ENCODE measurements at regions not wholly inside any gene's neighbourhood (a gene's known extent, or its start where the extent isn't known, plus 50 kb on each side); places are given as distances from the start of the nearest gene placed in this dataset.
"Not testable (repeated sequence)": the region's sequence is repeated elsewhere in the genome, so short reads cannot be mapped to it uniquely, and the experiment has no call there.

GRCh38 chr2:193836424-193837006 lies 1641.8 kb upstream of the TMEFF2 start:
- H3K27ac Mint-ChIP-seq; H3K4me1 Mint-ChIP-seq; H3K36me3 ChIP-seq (ENCODE audit: insufficient read depth, low read length); H3K9me3 ChIP-seq (ENCODE audit: low read length); H3K27ac ChIP-seq (ENCODE audit: low read depth, low read length); H3K4me3 Mint-ChIP-seq; CTCF ChIA-PET; H3K27me3 ChIP-seq (ENCODE audit: insufficient read depth, low read length, poor library complexity, severe bottlenecking); H3K27me3 Mint-ChIP-seq; DNase-seq; H3K4me3 ChIP-seq (ENCODE audit: low read length); H3K36me3 Mint-ChIP-seq; H3K9me3 Mint-ChIP-seq; H3K4me1 ChIP-seq (ENCODE audit: insufficient read depth, low read length); POLR2A ChIA-PET: not testable (repeated sequence)

- H3K27ac ChIP-seq (ENCODE audit: low read depth, low read length); H3K9me3 ChIP-seq (ENCODE audit: low read length); CTCF ChIA-PET; H3K4me1 ChIP-seq (ENCODE audit: insufficient read depth, low read length); H3K36me3 Mint-ChIP-seq; H3K27me3 Mint-ChIP-seq; H3K4me3 ChIP-seq (ENCODE audit: low read length); H3K27me3 ChIP-seq (ENCODE audit: insufficient read depth, low read length, poor library complexity, severe bottlenecking); POLR2A ChIA-PET; H3K36me3 ChIP-seq (ENCODE audit: insufficient read depth, low read length); DNase-seq; H3K9me3 Mint-ChIP-seq; H3K4me3 Mint-ChIP-seq; H3K4me1 Mint-ChIP-seq; H3K27ac Mint-ChIP-seq: not testable (repeated sequence)
These were observed 1639.2 kb upstream of the TMEFF2 start for GRCh38 chr2:193833895-193834294.

DNA sequence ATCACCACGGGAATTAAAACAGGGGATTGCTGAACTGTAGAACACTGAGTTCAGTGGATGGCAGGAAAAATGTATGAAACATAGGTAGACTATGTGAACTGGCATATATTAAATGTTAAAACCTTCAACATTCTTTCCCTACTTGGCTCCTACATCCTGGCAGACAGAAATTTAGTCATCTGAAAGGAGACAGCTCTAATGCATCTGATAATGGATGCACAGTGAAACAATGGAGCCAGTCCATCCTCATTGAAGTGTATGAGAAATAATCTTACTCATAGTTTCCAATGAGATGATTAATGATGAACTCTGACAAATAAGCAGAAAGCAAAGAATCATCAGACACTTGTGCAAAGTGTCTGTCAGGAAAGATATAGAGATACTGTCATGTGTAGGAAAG lies 1629.7 kb upstream of the TMEFF2 start:
- H3K4me1 ChIP-seq (ENCODE audit: insufficient read depth, low read length) = no peaks in the 10 kb centered on the region
- Mint-ChIP-seq H3K36me3 (no peaks in the 10 kb centered on the region), H3K27ac (no peak overlapping the region), H3K27me3 (no peaks in the 10 kb centered on the region), H3K9me3 (peaks cover 0 to 12% (median 0%) of the 10 kb centered on the region in 5 donors), H3K4me1 (no peaks in the 10 kb centered on the region), H3K4me3 (no peak overlapping the region)
- no peak overlapping the region for H3K27ac ChIP-seq (ENCODE audit: low read depth, low read length)
- no peaks in the 10 kb centered on the region for H3K27me3 ChIP-seq (ENCODE audit: insufficient read depth, low read length, poor library complexity, severe bottlenecking)
- ChIA-PET CTCF (no interaction called here), POLR2A (no interaction called here)
- H3K9me3 ChIP-seq (ENCODE audit: low read length) = no peaks in the 10 kb centered on the region
- H3K36me3 ChIP-seq (ENCODE audit: insufficient read depth, low read length) = no peaks in the 10 kb centered on the region
- no peak for DNase-seq
- H3K4me3 ChIP-seq (ENCODE audit: low read length) = no peak overlapping the region

DNA sequence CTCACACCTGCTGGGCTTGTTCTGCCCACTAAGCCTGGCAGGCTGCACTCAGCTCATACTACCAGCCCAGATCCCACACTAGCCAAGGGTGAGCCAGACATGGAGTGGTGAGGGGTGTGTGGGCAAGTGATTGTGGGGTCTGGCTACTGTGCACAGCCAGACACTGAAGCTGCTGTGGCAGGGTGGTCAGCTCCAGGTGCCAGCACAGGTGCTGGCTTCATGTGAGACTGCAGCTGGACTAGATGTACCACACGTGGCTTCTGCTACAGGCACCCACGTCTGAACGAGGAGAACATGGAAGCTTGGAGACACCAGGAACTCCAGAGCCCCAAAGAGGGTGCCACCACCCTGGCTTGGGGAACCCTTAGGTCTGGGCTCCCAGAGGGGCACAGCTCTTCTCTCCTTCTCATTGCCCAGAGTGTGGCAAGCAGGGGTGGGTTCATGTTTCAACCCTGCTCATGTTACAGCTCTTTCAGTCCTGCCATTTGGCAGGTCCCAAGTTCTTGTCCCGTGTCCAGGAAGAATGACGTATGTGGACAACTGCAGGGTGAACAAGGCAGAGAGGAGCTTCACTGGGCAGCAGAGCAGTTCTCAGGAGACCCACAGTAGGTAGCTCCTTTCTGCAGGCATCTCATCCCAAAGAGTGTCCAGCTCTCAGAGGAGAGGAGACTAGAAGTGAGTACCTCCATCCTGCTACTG lies 1624.2 kb upstream of the TMEFF2 start:
- Mint-ChIP-seq H3K27me3 (no peaks in the 10 kb centered on the region), H3K9me3 (peaks cover 0 to 10% (median 0%) of the 10 kb centered on the region in 5 donors)
- CTCF ChIA-PET = no interaction called here

GRCh38 chr2:193816008-193816407 lies 1621.3 kb upstream of the TMEFF2 start:
- DNase-seq = no peak
- Mint-ChIP-seq H3K4me3 (no peak overlapping the region), H3K27ac (no peak overlapping the region), H3K36me3 (no peaks in the 10 kb centered on the region), H3K27me3 (no peaks in the 10 kb centered on the region), H3K4me1 (no peaks in the 10 kb centered on the region), H3K9me3 (peaks cover 0 to 5% (median 2%) of the 10 kb centered on the region in 5 donors)
- Histone ChIP-seq H3K9me3 (ENCODE audit: low read length) (no peaks in the 10 kb centered on the region), H3K36me3 (ENCODE audit: insufficient read depth, low read length) (no peaks in the 10 kb centered on the region), H3K4me1 (ENCODE audit: insufficient read depth, low read length) (no peaks in the 10 kb centered on the region), H3K4me3 (ENCODE audit: low read length) (no peak overlapping the region), H3K27ac (ENCODE audit: low read depth, low read length) (no peak overlapping the region), H3K27me3 (ENCODE audit: insufficient read depth, low read length, poor library complexity, severe bottlenecking) (no peaks in the 10 kb centered on the region)
- ChIA-PET POLR2A (no interaction called here), CTCF (no interaction called here)

More for the DNA sequence above, 1624.2 kb upstream of the TMEFF2 start:
- Histone ChIP-seq H3K36me3 (ENCODE audit: insufficient read depth, low read length) (no peaks in the 10 kb centered on the region), H3K27ac (ENCODE audit: low read depth, low read length) (no peak overlapping the region), H3K27me3 (ENCODE audit: insufficient read depth, low read length, poor library complexity, severe bottlenecking) (no peaks in the 10 kb centered on the region), H3K4me3 (ENCODE audit: low read length) (no peak overlapping the region), H3K4me1 (ENCODE audit: insufficient read depth, low read length) (no peaks in the 10 kb centered on the region), H3K9me3 (ENCODE audit: low read length) (no peaks in the 10 kb centered on the region)
- H3K4me1 Mint-ChIP-seq = no peaks in the 10 kb centered on the region
- no peak overlapping the region for H3K4me3 Mint-ChIP-seq
- POLR2A ChIA-PET = no interaction called here
- DNase-seq = no peak
- peak overlapping the region in 1 of 8 donors; percentile 46 for H3K27ac Mint-ChIP-seq
- H3K36me3 Mint-ChIP-seq = no peaks in the 10 kb centered on the region

- Histone ChIP-seq H3K9me3 (ENCODE audit: low read length) (no peaks in the 10 kb centered on the region), H3K4me3 (ENCODE audit: low read length) (no peak overlapping the region), H3K36me3 (ENCODE audit: insufficient read depth, low read length) (no peaks in the 10 kb centered on the region), H3K27ac (ENCODE audit: low read depth, low read length) (no peak overlapping the region), H3K27me3 (ENCODE audit: insufficient read depth, low read length, poor library complexity, severe bottlenecking) (no peaks in the 10 kb centered on the region), H3K4me1 (ENCODE audit: insufficient read depth, low read length) (no peaks in the 10 kb centered on the region)
- Mint-ChIP-seq H3K4me3 (no peak overlapping the region), H3K27ac (no peak overlapping the region), H3K27me3 (no peaks in the 10 kb centered on the region), H3K9me3 (peaks cover 0 to 5% (median 0%) of the 10 kb centered on the region in 5 donors), H3K4me1 (no peaks in the 10 kb centered on the region), H3K36me3 (no peaks in the 10 kb centered on the region)
- DNase-seq = no peak
- CTCF ChIA-PET = no interaction called here
- POLR2A ChIA-PET = no interaction called here
These were observed 1615.8 kb upstream of the TMEFF2 start for GRCh38 chr2:193810533-193810932.

DNA sequence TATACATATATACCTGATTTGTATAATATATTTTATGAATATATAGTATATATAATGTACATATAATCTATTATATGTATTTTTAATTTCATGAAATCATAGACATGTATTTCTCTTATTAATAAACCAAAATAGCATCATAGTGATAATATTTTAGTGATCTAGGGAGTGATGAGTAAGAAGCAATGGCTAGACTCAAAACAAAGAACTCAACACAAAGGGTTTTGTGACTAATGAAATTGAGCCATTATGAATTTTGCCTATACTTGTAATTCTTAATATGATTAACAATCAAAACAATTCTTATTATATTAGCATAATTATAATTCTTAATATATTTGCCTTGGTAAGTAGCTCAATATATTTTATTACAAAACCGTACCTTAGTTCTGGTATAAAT lies 1614.1 kb upstream of the TMEFF2 start:
- no peak overlapping the region for H3K4me3 Mint-ChIP-seq
- ChIA-PET CTCF (no interaction called here), POLR2A (no interaction called here)
- H3K9me3 Mint-ChIP-seq = peaks cover 0 to 5% (median 0%) of the 10 kb centered on the region in 5 donors
- H3K27ac Mint-ChIP-seq = no peak overlapping the region
- Histone ChIP-seq H3K9me3 (ENCODE audit: low read length) (no peaks in the 10 kb centered on the region), H3K4me1 (ENCODE audit: insufficient read depth, low read length) (no peaks in the 10 kb centered on the region), H3K4me3 (ENCODE audit: low read length) (no peak overlapping the region), H3K27me3 (ENCODE audit: insufficient read depth, low read length, poor library complexity, severe bottlenecking) (no peaks in the 10 kb centered on the region), H3K36me3 (ENCODE audit: insufficient read depth, low read length) (no peaks in the 10 kb centered on the region), H3K27ac (ENCODE audit: low read depth, low read length) (no peak overlapping the region)
- H3K27me3 Mint-ChIP-seq = peaks cover 0 to 1% of the 10 kb centered on the region in 2 donors
- no peaks in the 10 kb centered on the region for H3K36me3 Mint-ChIP-seq
- no peaks in the 10 kb centered on the region for H3K4me1 Mint-ChIP-seq
- DNase-seq = no peak

DNA sequence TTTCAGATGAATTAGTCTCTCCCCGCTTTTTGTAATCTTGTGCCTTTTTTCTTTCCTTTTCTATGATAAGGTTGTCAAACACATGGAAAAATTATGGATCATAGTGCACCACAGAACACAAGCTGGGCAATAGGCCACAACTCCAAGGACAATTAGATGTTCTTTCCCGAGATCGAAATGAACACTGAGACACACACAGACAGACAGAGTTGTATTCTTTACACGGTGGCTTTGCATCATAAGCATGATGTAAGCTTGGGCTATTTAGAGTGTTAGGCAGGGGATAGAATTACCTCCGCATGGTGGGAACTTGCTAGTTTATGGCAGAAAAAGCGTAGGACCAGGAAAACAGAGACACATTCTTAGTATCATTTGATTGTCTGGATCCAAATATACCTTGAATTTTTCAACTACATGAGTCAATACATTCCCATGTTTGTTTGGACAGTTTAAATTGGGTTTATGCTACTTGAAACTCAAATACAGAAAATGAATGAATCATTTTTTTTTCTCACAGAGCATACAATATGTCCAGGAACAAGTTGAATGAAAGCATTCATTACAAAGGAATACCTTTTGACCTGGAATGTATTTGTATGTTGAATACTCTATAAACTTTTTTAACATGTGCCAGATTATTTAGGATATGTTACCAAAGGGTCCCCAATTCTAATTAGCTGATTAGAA lies 1611.5 kb upstream of the TMEFF2 start:
- Mint-ChIP-seq H3K4me1 (no peaks in the 10 kb centered on the region), H3K27me3 (peaks cover 0 to 1% of the 10 kb centered on the region in 2 donors), H3K36me3 (no peaks in the 10 kb centered on the region), H3K4me3 (no peak overlapping the region), H3K27ac (no peak overlapping the region), H3K9me3 (no peaks in the 10 kb centered on the region)
- Histone ChIP-seq H3K9me3 (ENCODE audit: low read length) (no peaks in the 10 kb centered on the region), H3K27ac (ENCODE audit: low read depth, low read length) (no peak overlapping the region), H3K4me3 (ENCODE audit: low read length) (no peak overlapping the region), H3K4me1 (ENCODE audit: insufficient read depth, low read length) (no peaks in the 10 kb centered on the region), H3K27me3 (ENCODE audit: insufficient read depth, low read length, poor library complexity, severe bottlenecking) (no peaks in the 10 kb centered on the region), H3K36me3 (ENCODE audit: insufficient read depth, low read length) (no peaks in the 10 kb centered on the region)
- CTCF ChIA-PET = no interaction called here
- DNase-seq = no peak
- POLR2A ChIA-PET = no interaction called here
